H9 (cell line): ENCODE measurements at regions not wholly inside any gene's neighbourhood (a gene's known extent, or its start where the extent isn't known, plus 50 kb on each side); places are given as distances from the start of the nearest gene placed in this dataset.
"Not testable (repeated sequence)": the region's sequence is repeated elsewhere in the genome, so short reads cannot be mapped to it uniquely, and the experiment has no call there.

Source experiments
- DNase-seq: peaks from one replicate; pipeline ENCODE4 v3.0.0-alpha.2; 2017
- H2AFZ ChIP-seq: one replicate; pipeline ENCODE4 v1.6.1; 2013; ENCODE audit warnings: mild to moderate bottlenecking, low read length, control low read depth, moderate library complexity
- H2AK5ac ChIP-seq: 2 replicates; pipeline ENCODE4 v1.6.1; 2013; ENCODE audit warnings: low read length, control low read depth, mixed read lengths; ENCODE audit not compliant: insufficient read length
- H2BK120ac ChIP-seq: one replicate; pipeline ENCODE4 v1.6.1; 2013; ENCODE audit warnings: low read depth, mild to moderate bottlenecking, low read length, control low read depth, inconsistent platforms; ENCODE audit not compliant: poor library complexity, severe bottlenecking
- H2BK12ac ChIP-seq: 2 replicates; pipeline ENCODE4 v1.6.1; 2013; ENCODE audit warnings: low read length, control low read depth, mixed read lengths, low read depth; ENCODE audit not compliant: insufficient read length
- H2BK15ac ChIP-seq: 2 replicates; pipeline ENCODE4 v1.6.1; 2013; ENCODE audit warnings: low read depth, low read length, control low read depth
- H2BK20ac ChIP-seq: one replicate; pipeline ENCODE4 v1.6.1; 2013; ENCODE audit warnings: low read depth, mild to moderate bottlenecking, low read length, control low read depth, inconsistent platforms; ENCODE audit not compliant: poor library complexity, severe bottlenecking
- H2BK5ac ChIP-seq: 2 replicates; pipeline ENCODE4 v1.6.1; 2013; ENCODE audit warnings: low read length, control low read depth, mixed read lengths; ENCODE audit not compliant: insufficient read length
- H3K14ac ChIP-seq: 2 replicates; pipeline ENCODE4 v1.6.1; 2013; ENCODE audit warnings: low read length, control low read depth; ENCODE audit not compliant: insufficient read depth
- H3K18ac ChIP-seq: 2 replicates; pipeline ENCODE4 v1.6.1; 2013; ENCODE audit warnings: low read depth, mild to moderate bottlenecking, mixed read lengths, low read length, control low read depth; ENCODE audit not compliant: insufficient read length
- H3K23ac ChIP-seq: 2 replicates; pipeline ENCODE4 v1.6.1; 2013; ENCODE audit warnings: low read length, control low read depth, mixed read lengths, low read depth; ENCODE audit not compliant: insufficient read length
- H3K23me2 ChIP-seq: 2 replicates; pipeline ENCODE4 v1.6.1; 2013; ENCODE audit warnings: low read depth, mild to moderate bottlenecking, mixed read lengths, low read length, control low read depth; ENCODE audit not compliant: insufficient read length, poor library complexity, severe bottlenecking
- H3K27ac ChIP-seq: 2 replicates; pipeline ENCODE4 v1.5.1; 2013; ENCODE audit warnings: low read length, control low read depth, mixed read lengths, low read depth; ENCODE audit not compliant: insufficient read length
- H3K27me3 ChIP-seq: 2 replicates; pipeline ENCODE4 v1.6.1; 2013; ENCODE audit warnings: low read length, control low read depth, inconsistent platforms; ENCODE audit not compliant: insufficient read depth
- H3K4ac ChIP-seq: 2 replicates; pipeline ENCODE4 v1.6.1; 2013; ENCODE audit warnings: low read depth, mild to moderate bottlenecking, control low read depth, inconsistent platforms, low read length, moderate library complexity
- H3K4me1 ChIP-seq: 2 replicates; pipeline ENCODE4 v1.6.1; 2013; ENCODE audit warnings: low read length, control low read depth, inconsistent platforms; ENCODE audit not compliant: insufficient read depth
- H3K4me2 ChIP-seq: 2 replicates; pipeline ENCODE4 v1.6.1; 2013; ENCODE audit warnings: low read length, control low read depth, mixed read lengths; ENCODE audit not compliant: insufficient read length, insufficient read depth
- H3K56ac ChIP-seq: 2 replicates; pipeline ENCODE4 v1.6.1; 2013; ENCODE audit warnings: low read depth, mild to moderate bottlenecking, mixed read lengths, low read length, control low read depth; ENCODE audit not compliant: insufficient read length
- H3K79me1 ChIP-seq: 2 replicates; pipeline ENCODE4 v1.6.1; 2013; ENCODE audit warnings: low read depth, mild to moderate bottlenecking, moderate library complexity, low read length, control low read depth, inconsistent platforms; ENCODE audit not compliant: insufficient read depth, poor library complexity, severe bottlenecking
- H3K79me2 ChIP-seq: 2 replicates; pipeline ENCODE4 v1.6.1; 2013; ENCODE audit warnings: low read length, control low read depth, inconsistent platforms; ENCODE audit not compliant: insufficient read depth
- H3K9ac ChIP-seq: 2 replicates; pipeline ENCODE4 v1.6.1; 2013; ENCODE audit warnings: low read length, control low read depth, mixed read lengths; ENCODE audit not compliant: insufficient read length; ENCODE audit errors: extremely low read depth
- H3K9me3 ChIP-seq: one replicate; pipeline ENCODE4 v1.6.1; 2013; ENCODE audit warnings: low read depth, low read length, inconsistent platforms; ENCODE audit not compliant: control insufficient read depth
- H3T11ph ChIP-seq: one replicate; pipeline ENCODE4 v1.6.1; 2013; ENCODE audit warnings: mild to moderate bottlenecking, low read length, control low read depth, inconsistent platforms
- H4K20me1 ChIP-seq: one replicate; pipeline ENCODE4 v1.6.1; 2013; ENCODE audit not compliant: control insufficient read depth, insufficient read length, insufficient read depth
- H4K5ac ChIP-seq: 2 replicates; pipeline ENCODE4 v1.6.1; 2013; ENCODE audit warnings: low read depth, mild to moderate bottlenecking, mixed read lengths, low read length, control low read depth; ENCODE audit not compliant: insufficient read length
- H4K8ac ChIP-seq: replicated peaks from 2 replicates; pipeline ENCODE4 v1.6.1; 2013; ENCODE audit warnings: low read length, control low read depth, mixed read lengths, low read depth; ENCODE audit not compliant: insufficient read length
- H4K91ac ChIP-seq: 2 replicates; pipeline ENCODE4 v1.6.1; 2013; ENCODE audit warnings: low read depth, mild to moderate bottlenecking, moderate library complexity, mixed read lengths, low read length, control low read depth; ENCODE audit not compliant: insufficient read length
- H3K27ac Mint-ChIP-seq, 3 experiments: 2 replicates in 2 of 3; 3 replicates in 1 of 3; pipeline ENCODE4 v1.8.0; 2020 to 2021; ENCODE audit warnings: mixed read lengths in 3 of 3, mild to moderate bottlenecking in 1 of 3, moderate library complexity in 1 of 3
- H3K27me3 Mint-ChIP-seq: 2 replicates; pipeline ENCODE4 v1.8.0; 2021; ENCODE audit warnings: low read depth, mild to moderate bottlenecking, moderate library complexity, mixed read lengths
- H3K36me3 Mint-ChIP-seq, 3 experiments: 2 replicates in 2 of 3; 3 replicates in 1 of 3; pipeline ENCODE4 v1.8.0; 2020 to 2021; ENCODE audit warnings: low read depth in 3 of 3, mixed read lengths in 3 of 3; ENCODE audit not compliant: insufficient read depth in 1 of 3
- H3K4me1 Mint-ChIP-seq, 2 experiments: 2 replicates each; pipeline ENCODE4 v1.8.0; 2020; ENCODE audit warnings: mixed read lengths in 2 of 2
- H3K4me3 Mint-ChIP-seq, 2 experiments: 2 replicates in 1 of 2; 3 replicates in 1 of 2; pipeline ENCODE4 v1.8.0; 2020 to 2021; ENCODE audit warnings: mild to moderate bottlenecking in 2 of 2, mixed read lengths in 2 of 2, moderate library complexity in 1 of 2
- H3K9me3 Mint-ChIP-seq, 2 experiments: 2 replicates in 1 of 2; 3 replicates in 1 of 2; pipeline ENCODE4 v1.8.0; 2020; ENCODE audit warnings: mild to moderate bottlenecking in 2 of 2, mixed read lengths in 2 of 2, moderate library complexity in 1 of 2
- WGBS: extraction: QIAGEN DNeasy Blood & Tissue Kit; methylation state at CpG from one replicate; pipeline ENCODE4 v1.1.7; 2013; ENCODE audit warnings: missing lambda C conversion rate, low lambda C conversion rate, mixed read lengths; ENCODE audit not compliant: insufficient read length; ENCODE audit errors: extremely low coverage; 5-methylcytosine and 5-hydroxymethylcytosine counted together

GRCh38 chr9:38938637-38939036 lies 218.7 kb upstream of the FAM240B start:
- not testable (repeated sequence) for H2BK120ac ChIP-seq, DNase-seq, H3K36me3 Mint-ChIP-seq, H3K9me3 ChIP-seq, H3K23ac ChIP-seq, H3T11ph ChIP-seq, H3K18ac ChIP-seq, H3K79me1 ChIP-seq, H3K27me3 Mint-ChIP-seq, H3K4ac ChIP-seq, H3K27ac ChIP-seq, H3K56ac ChIP-seq, H2BK12ac ChIP-seq, H3K23me2 ChIP-seq, H4K20me1 ChIP-seq, H3K4me1 ChIP-seq, H3K9ac ChIP-seq, H3K27ac Mint-ChIP-seq, H3K79me2 ChIP-seq, H3K27me3 ChIP-seq, H3K4me2 ChIP-seq, H4K8ac ChIP-seq, H3K14ac ChIP-seq, H3K4me1 Mint-ChIP-seq, H2BK15ac ChIP-seq, H2AK5ac ChIP-seq, H2BK20ac ChIP-seq, H4K91ac ChIP-seq, H3K4me3 Mint-ChIP-seq, H4K5ac ChIP-seq, H3K9me3 Mint-ChIP-seq, H2BK5ac ChIP-seq, H2AFZ ChIP-seq
- no CpG with 5 or more reads among the region's 4 CpGs for WGBS

- no CpG with 5 or more reads among the region's 4 CpGs for WGBS
- not testable (repeated sequence) for H2BK15ac ChIP-seq
These were observed 208.0 kb upstream of the FAM240B start for GRCh38 chr9:38927970-38928369.

More at GRCh38 chr9:38927970-38928369, 208.0 kb upstream of the FAM240B start:
- not testable (repeated sequence) for H3K4me1 ChIP-seq, H4K8ac ChIP-seq, H3T11ph ChIP-seq, H4K20me1 ChIP-seq, H3K27ac ChIP-seq, H3K18ac ChIP-seq, H3K14ac ChIP-seq, H3K36me3 Mint-ChIP-seq, H3K23ac ChIP-seq, H3K79me1 ChIP-seq, H2BK5ac ChIP-seq, H3K27me3 ChIP-seq, H3K4me2 ChIP-seq, H4K5ac ChIP-seq, H3K4me3 Mint-ChIP-seq, H3K4ac ChIP-seq, H3K27me3 Mint-ChIP-seq, H2AK5ac ChIP-seq, H3K23me2 ChIP-seq, H3K79me2 ChIP-seq, H4K91ac ChIP-seq, H2BK12ac ChIP-seq, H2BK120ac ChIP-seq, H3K56ac ChIP-seq, H2BK20ac ChIP-seq, H3K9me3 ChIP-seq, H3K9ac ChIP-seq, H3K4me1 Mint-ChIP-seq, DNase-seq, H3K27ac Mint-ChIP-seq, H3K9me3 Mint-ChIP-seq, H2AFZ ChIP-seq
